Keratinocyte (primary cell): ENCODE measurements at regions not wholly inside any gene's neighbourhood (a gene's known extent, or its start where the extent isn't known, plus 50 kb on each side); places are given as distances from the start of the nearest gene placed in this dataset.
"Not testable (repeated sequence)": the region's sequence is repeated elsewhere in the genome, so short reads cannot be mapped to it uniquely, and the experiment has no call there.

Experiments
- DNase-seq: peaks from one replicate; pipeline ENCODE4 v3.0.0-alpha.2; 2011; ENCODE audit warnings: low read depth, missing footprints, low spot score
- FAIRE-seq: peaks from 2 replicates; lab custom pipeline; 2011; peaks lifted over from hg19 to GRCh38; lab: Jason Lieb, UNC
- H2AFZ ChIP-seq: 2 replicates; pipeline ENCODE4 v1.6.0; 2012; ENCODE audit warnings: low read length, control low read depth, inconsistent platforms; ENCODE audit not compliant: control insufficient read depth
- H3K27ac ChIP-seq: 2 replicates; pipeline ENCODE4 v1.5.1; 2011; ENCODE audit warnings: low read length; ENCODE audit not compliant: control insufficient read depth, insufficient read depth
- H3K27me3 ChIP-seq: 3 replicates; pipeline ENCODE4 v1.6.0; 2011; ENCODE audit warnings: low read length; ENCODE audit not compliant: control insufficient read depth, insufficient read depth; ENCODE audit errors: extremely low read depth
- H3K36me3 ChIP-seq, 2 experiments: 2 replicates in 1 of 2; 3 replicates in 1 of 2; pipeline ENCODE4 v1.5.1; 2011; ENCODE audit warnings: low read length in 2 of 2, mild to moderate bottlenecking in 1 of 2; ENCODE audit not compliant: control insufficient read depth in 2 of 2, insufficient read depth in 2 of 2; ENCODE audit errors: extremely low read depth in 1 of 2
- H3K4me1 ChIP-seq: 3 replicates; pipeline ENCODE4 v1.5.1; 2011; ENCODE audit warnings: low read length; ENCODE audit not compliant: control insufficient read depth, insufficient read depth; ENCODE audit errors: extremely low read depth
- H3K4me2 ChIP-seq: 3 replicates; pipeline ENCODE4 v1.6.0; 2011; ENCODE audit warnings: low read depth, low read length; ENCODE audit not compliant: control insufficient read depth, insufficient read depth; ENCODE audit errors: extremely low read depth
- H3K4me3 ChIP-seq, 3 experiments: fragments of 200-600 bp in 1 of 3; sonication (generic) in 1 of 3; 2 replicates in 2 of 3; 3 replicates in 1 of 3; pipeline ENCODE4 v1.5.1; 2011 to 2016; ENCODE audit warnings: low read length in 3 of 3, mild to moderate bottlenecking in 3 of 3, control low read depth in 2 of 3, inconsistent platforms in 1 of 3, low read depth in 1 of 3, mixed read lengths in 1 of 3, mixed run types in 1 of 3, moderate library complexity in 1 of 3; ENCODE audit not compliant: control insufficient read depth in 2 of 3, insufficient read depth in 2 of 3; ENCODE audit errors: extremely low read depth in 1 of 3
- H3K79me2 ChIP-seq: 2 replicates; pipeline ENCODE4 v1.6.0; 2012; ENCODE audit warnings: low read length; ENCODE audit not compliant: control insufficient read depth, insufficient read depth
- H3K9ac ChIP-seq: 3 replicates; pipeline ENCODE4 v1.6.0; 2011; ENCODE audit warnings: low read length; ENCODE audit not compliant: control insufficient read depth, insufficient read depth; ENCODE audit errors: extremely low read depth
- H3K9me1 ChIP-seq: 3 replicates; pipeline ENCODE4 v1.6.0; 2011; ENCODE audit warnings: low read length; ENCODE audit not compliant: control insufficient read depth, insufficient read depth; ENCODE audit errors: extremely low read depth
- H3K9me3 ChIP-seq: 2 replicates; pipeline ENCODE4 v1.5.1; 2012; ENCODE audit warnings: low read depth, low read length; ENCODE audit not compliant: control insufficient read depth
- H4K20me1 ChIP-seq: 3 replicates; pipeline ENCODE4 v1.6.0; 2011; ENCODE audit warnings: low read length; ENCODE audit not compliant: control insufficient read depth, insufficient read depth; ENCODE audit errors: extremely low read depth
- CTCF ChIP-seq, 3 experiments: IDR thresholded peaks in 1 of 3; conservative IDR thresholded peaks in 1 of 3; optimal IDR thresholded peaks in 1 of 3; 2 replicates in 2 of 3; 3 replicates in 1 of 3; pipeline versions ENCODE3 to v1.5.1; 2011; ENCODE audit warnings: low read length in 3 of 3, mild to moderate bottlenecking in 3 of 3, moderate library complexity in 2 of 3, control low read depth in 1 of 3, inconsistent platforms in 1 of 3; ENCODE audit not compliant: insufficient read depth in 2 of 3; ENCODE audit errors: extremely low read depth in 1 of 3
- EZH2 ChIP-seq: IDR thresholded peaks from one replicate; pipeline ENCODE4 v1.6.1; 2012; ENCODE audit warnings: inconsistent platforms, mild to moderate bottlenecking, low read length, moderate library complexity
- dilution Hi-C: fragments of 300-500 bp; cut with MboI; formaldehyde crosslinking; loops from one replicate; pipeline ENCODE4 v1.7.0; 2020; ENCODE audit warnings: low sequenced_read_pairs; ENCODE audit not compliant: extremely low pct_ligation_motif_present

- H3K36me3 ChIP-seq: no peaks in the 10 kb centered on the region
- H3K4me1 ChIP-seq: peaks cover 13% of the 10 kb centered on the region
- H3K9me1 ChIP-seq: no peaks in the 10 kb centered on the region
- H3K9me3 ChIP-seq: no peaks in the 10 kb centered on the region
- DNase-seq (no peak), FAIRE-seq (no peak)
- no peaks in the 10 kb centered on the region for H4K20me1 ChIP-seq
- H3K27ac ChIP-seq: no peak overlapping the region
- H3K4me2 ChIP-seq: no peak overlapping the region
- no peaks in the 10 kb centered on the region for H3K79me2 ChIP-seq
- H3K9ac ChIP-seq: no peak overlapping the region
- dilution Hi-C loops: no loop called here
- H3K27me3 ChIP-seq: peaks cover 18% of the 10 kb centered on the region
- H2AFZ ChIP-seq: no peak overlapping the region
- no peak overlapping the region for H3K4me3 ChIP-seq
- TF ChIP-seq CTCF (optimal IDR thresholded peaks at IDR 0.05 in 1 of 3, IDR thresholded peaks at IDR 0.05 in 1 of 3, conservative IDR thresholded peaks at IDR 0.05 in 1 of 3; ENCODE audit: extremely low read depth in 1 of 3, insufficient read depth in 2 of 3, low read length in 3 of 3) (no peak), EZH2 (no peak)
These were observed 155.6 kb upstream of the NBPF11 start for GRCh38 chr1:148307583-148308185.

GRCh38 chr1:148304935-148305334 lies 152.9 kb upstream of the NBPF11 start:
- dilution Hi-C loops, H3K27me3 ChIP-seq, FAIRE-seq, H3K79me2 ChIP-seq, H3K9me1 ChIP-seq, H3K27ac ChIP-seq, H3K4me3 ChIP-seq, H2AFZ ChIP-seq, H3K9ac ChIP-seq, H3K9me3 ChIP-seq, DNase-seq, H4K20me1 ChIP-seq, H3K4me2 ChIP-seq, H3K36me3 ChIP-seq: not testable (repeated sequence)
- peaks cover 13% of the 10 kb centered on the region for H3K4me1 ChIP-seq

GRCh38 chr1:148302586-148303364 lies 150.7 kb upstream of the NBPF11 start:
- H3K9me3 ChIP-seq, H3K9me1 ChIP-seq, H3K36me3 ChIP-seq, DNase-seq, H4K20me1 ChIP-seq, H3K4me1 ChIP-seq, dilution Hi-C loops, H3K79me2 ChIP-seq, H3K27me3 ChIP-seq: not testable (repeated sequence)
- peak overlapping the region; percentile 63 for H3K27ac ChIP-seq
- peak overlapping the region; percentile 75 for H3K9ac ChIP-seq
- H3K4me2 ChIP-seq: peak overlapping the region; percentile 82
- peak overlapping the region; percentile 47 to 86 (median 61) for H3K4me3 ChIP-seq
- peak; percentile 93 for FAIRE-seq
- peak overlapping the region; percentile 68 for H2AFZ ChIP-seq

- H2AFZ ChIP-seq, H3K9me3 ChIP-seq, DNase-seq, H3K27ac ChIP-seq, H3K36me3 ChIP-seq, H3K4me3 ChIP-seq, H3K9me1 ChIP-seq, H3K4me2 ChIP-seq, H3K4me1 ChIP-seq, H3K79me2 ChIP-seq, FAIRE-seq, H3K9ac ChIP-seq, H4K20me1 ChIP-seq, dilution Hi-C loops, H3K27me3 ChIP-seq: not testable (repeated sequence)
These were observed 145.8 kb upstream of the NBPF11 start for GRCh38 chr1:148297852-148298251.
